ENCODE measurements at regions not wholly inside any gene's neighbourhood (a gene's known extent, or its start where the extent isn't known, plus 50 kb on each side); places are given as distances from the start of the nearest gene placed in this dataset.
A peak's percentile ranks its signal among the peaks of the same experiment; 100 is the strongest.
"Not testable (repeated sequence)": the region's sequence is repeated elsewhere in the genome, so short reads cannot be mapped to it uniquely, and the experiment has no call there.

GRCh38 chr10:124193309-124193696 is 99.9 kb upstream of the CHST15 start:
- DNase-seq: no peak
- Histone ChIP-seq H3K36me3 (replicated peaks; ENCODE audit: control insufficient read depth, insufficient read depth, low read length) (no peaks in the 10 kb centered on the region), H3K4me3 (ENCODE audit: insufficient read depth, low read depth, low read length) (no peak overlapping the region), H3K27me3 (ENCODE audit: control insufficient read depth, insufficient read depth, low read length) (no peaks in the 10 kb centered on the region)

GRCh38 chr10:124192664-124193308 is 99.4 kb upstream of the CHST15 start:
- H3K27me3 ChIP-seq (ENCODE audit: control insufficient read depth, insufficient read depth, low read length): not testable (repeated sequence)

GRCh38 chr10:124190476-124190875 is 97.1 kb upstream of the CHST15 start:
- not testable (repeated sequence) for H3K4me3 ChIP-seq (ENCODE audit: insufficient read depth, low read depth, low read length); DNase-seq; H3K36me3 ChIP-seq (replicated peaks; ENCODE audit: control insufficient read depth, insufficient read depth, low read length); H3K27me3 ChIP-seq (ENCODE audit: control insufficient read depth, insufficient read depth, low read length)

More at GRCh38 chr10:124192664-124193308, 99.4 kb upstream of the CHST15 start:
- not testable (repeated sequence) for DNase-seq; H3K36me3 ChIP-seq (replicated peaks; ENCODE audit: control insufficient read depth, insufficient read depth, low read length); H3K4me3 ChIP-seq (ENCODE audit: insufficient read depth, low read depth, low read length)

- no peak for DNase-seq
- Histone ChIP-seq H3K4me3 (ENCODE audit: insufficient read depth, low read depth, low read length) (no peak overlapping the region), H3K36me3 (replicated peaks; ENCODE audit: control insufficient read depth, insufficient read depth, low read length) (no peaks in the 10 kb centered on the region), H3K27me3 (ENCODE audit: control insufficient read depth, insufficient read depth, low read length) (no peaks in the 10 kb centered on the region)
These were observed 93.6 kb upstream of the CHST15 start for GRCh38 chr10:124186956-124187355.

DNA sequence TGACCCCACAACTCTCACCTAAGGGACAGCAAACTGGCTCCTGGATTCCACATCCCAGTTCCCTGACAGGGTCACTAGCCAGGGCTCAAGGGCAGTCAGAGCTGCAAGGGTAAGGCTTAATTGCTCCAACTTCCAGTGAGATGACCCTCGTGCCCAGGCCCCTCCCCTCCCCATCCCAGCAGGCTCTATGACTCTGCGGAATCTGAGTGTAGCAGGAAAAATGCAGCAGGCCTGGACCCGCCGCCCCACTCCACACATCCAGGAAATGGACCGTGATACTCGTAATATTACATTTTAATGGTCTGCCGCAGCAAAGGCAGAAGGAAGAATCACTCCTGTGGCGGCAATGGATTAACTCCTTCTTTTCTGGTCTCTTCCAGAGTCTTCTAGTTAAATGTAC is 91.7 kb upstream of the CHST15 start:
- no peaks in the 10 kb centered on the region; the same call in 1 of the 2 replicates for H3K27me3 ChIP-seq (ENCODE audit: control insufficient read depth, insufficient read depth, low read length)
- no peaks in the 10 kb centered on the region for H3K36me3 ChIP-seq (replicated peaks; ENCODE audit: control insufficient read depth, insufficient read depth, low read length)
- peak; percentile 38 for DNase-seq
- no peak overlapping the region for H3K4me3 ChIP-seq (ENCODE audit: insufficient read depth, low read depth, low read length)

- no peak for DNase-seq
- Histone ChIP-seq H3K36me3 (replicated peaks; ENCODE audit: control insufficient read depth, insufficient read depth, low read length) (no peaks in the 10 kb centered on the region), H3K27me3 (ENCODE audit: control insufficient read depth, insufficient read depth, low read length) (no peaks in the 10 kb centered on the region; the same call in 1 of the 2 replicates), H3K4me3 (ENCODE audit: insufficient read depth, low read depth, low read length) (no peak overlapping the region)
These were observed 90.9 kb upstream of the CHST15 start for GRCh38 chr10:124184208-124184830.

- no peak for DNase-seq
These were observed 90.2 kb upstream of the CHST15 start for GRCh38 chr10:124183617-124184016.

GRCh38 chr10:124182088-124182541 is 88.7 kb upstream of the CHST15 start:
- DNase-seq: no peak
- no peaks in the 10 kb centered on the region; the same call in 1 of the 2 replicates for H3K27me3 ChIP-seq (ENCODE audit: control insufficient read depth, insufficient read depth, low read length)

More at GRCh38 chr10:124183617-124184016, 90.2 kb upstream of the CHST15 start:
- Histone ChIP-seq H3K36me3 (replicated peaks; ENCODE audit: control insufficient read depth, insufficient read depth, low read length) (no peaks in the 10 kb centered on the region), H3K27me3 (ENCODE audit: control insufficient read depth, insufficient read depth, low read length) (no peaks in the 10 kb centered on the region; the same call in 1 of the 2 replicates), H3K4me3 (ENCODE audit: insufficient read depth, low read depth, low read length) (no peak overlapping the region)

GRCh38 chr10:124181656-124182055 is 88.3 kb upstream of the CHST15 start:
- no peak for DNase-seq
- H3K27me3 ChIP-seq (ENCODE audit: control insufficient read depth, insufficient read depth, low read length): no peaks in the 10 kb centered on the region; the same call in 1 of the 2 replicates
- H3K36me3 ChIP-seq (replicated peaks; ENCODE audit: control insufficient read depth, insufficient read depth, low read length): no peaks in the 10 kb centered on the region
- H3K4me3 ChIP-seq (ENCODE audit: insufficient read depth, low read depth, low read length): no peak overlapping the region

More at GRCh38 chr10:124182088-124182541, 88.7 kb upstream of the CHST15 start:
- Histone ChIP-seq H3K4me3 (ENCODE audit: insufficient read depth, low read depth, low read length) (no peak overlapping the region), H3K36me3 (replicated peaks; ENCODE audit: control insufficient read depth, insufficient read depth, low read length) (no peaks in the 10 kb centered on the region)

DNA sequence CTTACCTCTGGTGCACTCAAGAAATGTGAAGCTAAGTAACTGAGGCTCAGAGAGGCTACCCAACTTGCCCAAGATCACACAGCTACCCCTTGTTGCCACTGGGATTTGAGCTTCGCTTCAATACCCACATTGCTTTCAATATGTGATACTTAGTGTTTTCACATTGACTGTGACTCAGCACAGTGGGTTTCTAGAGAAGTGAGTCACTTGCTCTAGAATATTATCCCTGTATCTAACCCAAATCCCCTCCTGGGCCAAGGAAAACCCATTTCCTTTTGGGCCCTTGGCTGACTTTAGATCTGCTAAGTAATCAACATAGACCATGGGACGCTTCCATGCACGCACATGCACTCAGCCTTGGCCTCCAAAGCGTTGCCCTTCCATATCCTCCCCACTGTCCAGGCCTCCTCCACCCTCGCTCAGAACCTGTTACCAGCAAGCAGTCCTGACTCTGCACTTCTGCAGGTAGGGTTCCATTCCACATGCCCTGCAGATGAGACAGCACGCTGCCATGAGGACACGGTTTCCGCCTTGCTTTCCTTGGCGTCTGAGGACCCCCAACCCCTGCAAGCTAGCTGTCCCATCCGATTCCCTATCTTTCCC is 87.7 kb upstream of the CHST15 start:
- H3K27me3 ChIP-seq (ENCODE audit: control insufficient read depth, insufficient read depth, low read length): no peaks in the 10 kb centered on the region; the same call in 1 of the 2 replicates
- no peaks in the 10 kb centered on the region for H3K36me3 ChIP-seq (replicated peaks; ENCODE audit: control insufficient read depth, insufficient read depth, low read length)
- no peak for DNase-seq
- no peak overlapping the region for H3K4me3 ChIP-seq (ENCODE audit: insufficient read depth, low read depth, low read length)

DNA sequence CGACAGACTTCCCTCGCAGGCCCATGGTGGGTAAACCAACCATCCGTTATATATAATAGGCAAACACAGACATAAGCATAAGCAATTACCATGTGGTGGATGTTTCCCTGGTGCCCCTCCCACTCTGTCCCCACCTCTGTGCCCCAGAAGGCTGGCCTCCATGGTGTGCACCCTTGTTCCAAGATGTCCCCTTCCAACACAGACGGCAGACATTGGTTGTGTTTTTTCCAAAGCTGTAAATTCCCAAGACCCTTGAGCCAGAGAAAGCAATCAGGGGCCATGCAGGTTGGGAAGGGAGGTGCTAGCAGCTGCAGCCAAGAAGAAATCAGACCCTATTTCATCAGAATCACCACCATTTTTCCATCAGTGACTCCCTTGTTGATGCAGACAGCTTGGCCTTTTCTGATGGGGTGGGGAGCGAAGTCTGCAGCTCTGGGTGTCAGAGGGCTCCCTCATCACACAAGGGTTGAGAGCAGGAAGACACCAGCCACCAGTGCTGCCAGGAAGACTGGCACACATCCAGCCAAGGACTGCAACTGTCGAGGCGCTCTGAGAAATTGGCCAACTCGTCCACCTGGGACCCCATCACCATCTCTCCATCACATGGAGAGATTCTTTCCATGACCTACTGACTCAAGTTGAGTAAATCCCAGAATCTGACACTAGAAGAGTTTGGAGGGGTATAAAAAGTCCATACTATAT is 86.8 kb upstream of the CHST15 start:
- H3K36me3 ChIP-seq (replicated peaks; ENCODE audit: control insufficient read depth, insufficient read depth, low read length): no peaks in the 10 kb centered on the region
- no peak for DNase-seq
- no peaks in the 10 kb centered on the region; the same call in 1 of the 2 replicates for H3K27me3 ChIP-seq (ENCODE audit: control insufficient read depth, insufficient read depth, low read length)
- H3K4me3 ChIP-seq (ENCODE audit: insufficient read depth, low read depth, low read length): no peak overlapping the region

GRCh38 chr10:124179308-124180043 is 86.1 kb upstream of the CHST15 start:
- H3K27me3 ChIP-seq (ENCODE audit: control insufficient read depth, insufficient read depth, low read length): no peaks in the 10 kb centered on the region; the same call in 1 of the 2 replicates
- no peak overlapping the region for H3K4me3 ChIP-seq (ENCODE audit: insufficient read depth, low read depth, low read length)
- no peak for DNase-seq
- H3K36me3 ChIP-seq (replicated peaks; ENCODE audit: control insufficient read depth, insufficient read depth, low read length): no peaks in the 10 kb centered on the region

DNA sequence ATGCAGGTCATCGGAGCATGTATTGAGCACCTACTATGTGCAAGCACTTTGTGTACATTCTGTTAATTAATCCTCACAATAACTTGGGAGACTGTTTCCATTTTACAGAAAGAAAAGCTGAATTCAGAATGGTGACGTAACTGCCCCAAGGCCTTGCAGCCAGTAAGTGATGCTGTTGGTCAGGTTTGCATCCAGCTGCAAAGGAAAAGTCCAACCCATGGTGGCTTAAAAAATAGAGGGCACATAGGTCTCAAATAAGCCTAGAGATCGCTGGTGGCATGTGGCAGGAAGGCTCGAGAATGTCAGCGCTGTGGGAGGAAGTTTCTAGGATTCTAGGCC is 83.8 kb upstream of the CHST15 start:
- no peak for DNase-seq
- H3K4me3 ChIP-seq (ENCODE audit: insufficient read depth, low read depth, low read length): no peak overlapping the region
- H3K36me3 ChIP-seq (replicated peaks; ENCODE audit: control insufficient read depth, insufficient read depth, low read length): no peaks in the 10 kb centered on the region
- no peaks in the 10 kb centered on the region; the same call in 1 of the 2 replicates for H3K27me3 ChIP-seq (ENCODE audit: control insufficient read depth, insufficient read depth, low read length)
